Amygdala (tissue), 56 donors: ENCODE measurements at regions not wholly inside any gene's neighbourhood (a gene's known extent, or its start where the extent isn't known, plus 50 kb on each side); places are given as distances from the start of the nearest gene placed in this dataset.
"Not testable (repeated sequence)": the region's sequence is repeated elsewhere in the genome, so short reads cannot be mapped to it uniquely, and the experiment has no call there.

Experiments
- DNase-seq, 56 donors: peaks; one replicate each; lab custom pipeline; 2025; lab: John Stamatoyannopoulos, UW

- DNase-seq: no peak
Observed at GRCh38 chr5:159493696-159494095, 163.4 kb upstream of the IL12B start.

GRCh38 chr5:159496773-159497172 is 166.5 kb upstream of the IL12B start:
- no peak for DNase-seq

- DNase-seq: no peak
Observed at GRCh38 chr5:159497221-159497620, 166.9 kb upstream of the IL12B start.

- no peak for DNase-seq
Observed at GRCh38 chr5:159498630-159499029, 168.3 kb upstream of the IL12B start.

GRCh38 chr5:159502116-159502515 is 171.8 kb upstream of the IL12B start:
- not testable (repeated sequence) for DNase-seq

- no peak for DNase-seq
Observed at GRCh38 chr5:159503236-159503635, 172.9 kb upstream of the IL12B start.

GRCh38 chr5:159504106-159504856 is 174.0 kb upstream of the IL12B start:
- no peak for DNase-seq

- peak in 13 of 56 donors; percentile 5 to 43 (median 11) for DNase-seq
Observed at GRCh38 chr5:159504857-159505304, 174.6 kb upstream of the IL12B start.

- no peak for DNase-seq
Observed at GRCh38 chr5:159507055-159507454, 176.8 kb upstream of the IL12B start.

GRCh38 chr5:159507661-159508060 is 177.4 kb upstream of the IL12B start:
- DNase-seq: no peak

GRCh38 chr5:159508344-159508743 is 178.1 kb upstream of the IL12B start:
- no peak for DNase-seq

- no peak for DNase-seq
Observed at GRCh38 chr5:159509002-159509660, 178.8 kb upstream of the IL12B start.

- DNase-seq: no peak
Observed at GRCh38 chr5:159510282-159510681, 180.0 kb upstream of the IL12B start.

GRCh38 chr5:159511570-159511969 is 181.3 kb upstream of the IL12B start:
- DNase-seq: no peak

- DNase-seq: no peak
Observed at GRCh38 chr5:159512064-159512463, 181.8 kb upstream of the IL12B start.

GRCh38 chr5:159514229-159514810 is 184.0 kb upstream of the IL12B start:
- DNase-seq: no peak

- no peak for DNase-seq
Observed at GRCh38 chr5:159515197-159515596, 184.9 kb upstream of the IL12B start.

- DNase-seq: peak in 17 of 56 donors; percentile 3 to 39 (median 9)
Observed at GRCh38 chr5:159515909-159516415, 185.7 kb upstream of the IL12B start.

- peak in 2 of 56 donors; percentile 13 to 24 for DNase-seq
Observed at GRCh38 chr5:159518371-159518770, 188.1 kb upstream of the IL12B start.

- peak in 1 of 56 donors; percentile 4 for DNase-seq
Observed at GRCh38 chr5:159519365-159519764, 189.1 kb upstream of the IL12B start.

GRCh38 chr5:159522841-159523240 is 192.6 kb upstream of the IL12B start:
- DNase-seq: no peak
